GM18498 (cell line): ENCODE measurements at regions not wholly inside any gene's neighbourhood (a gene's known extent, or its start where the extent isn't known, plus 50 kb on each side); places are given as distances from the start of the nearest gene placed in this dataset.

ENCODE experiments used
- ATAC-seq: cut with Tn5 transposase; IDR thresholded peaks from one replicate; pipeline ENCODE4 v1.9.1; 2021; ENCODE audit warnings: mild to moderate bottlenecking, moderate library complexity; ENCODE audit not compliant: unreplicated experiment

GRCh38 chr11:127133061-127133460 lies 132.5 kb upstream of the KIRREL3 start:
- no peak for ATAC-seq

DNA sequence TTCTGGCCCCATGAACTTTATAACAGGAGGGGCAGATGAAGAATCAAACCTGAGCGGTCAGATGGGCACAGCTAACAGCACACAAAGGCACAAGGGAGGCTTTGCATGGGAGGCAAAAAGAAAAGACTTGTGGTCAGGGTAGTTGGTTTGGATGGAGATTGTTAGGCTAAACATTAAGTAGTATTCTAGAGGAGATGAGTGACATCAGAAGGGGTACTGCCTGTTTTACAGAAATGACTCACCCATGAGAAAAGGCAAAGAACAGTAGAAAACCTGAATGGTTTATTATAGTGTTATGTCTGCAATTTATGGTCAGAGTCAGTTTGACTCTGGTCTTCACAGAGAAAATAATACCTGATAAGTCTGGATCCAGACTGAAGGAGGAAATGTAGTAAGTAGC lies 129.8 kb upstream of the KIRREL3 start:
- ATAC-seq: no peak

- no peak for ATAC-seq
These were observed 126.4 kb upstream of the KIRREL3 start for GRCh38 chr11:127126986-127127385.

GRCh38 chr11:127119356-127119755 lies 118.8 kb upstream of the KIRREL3 start:
- ATAC-seq: no peak

GRCh38 chr11:127118811-127119210 lies 118.2 kb upstream of the KIRREL3 start:
- ATAC-seq: no peak

DNA sequence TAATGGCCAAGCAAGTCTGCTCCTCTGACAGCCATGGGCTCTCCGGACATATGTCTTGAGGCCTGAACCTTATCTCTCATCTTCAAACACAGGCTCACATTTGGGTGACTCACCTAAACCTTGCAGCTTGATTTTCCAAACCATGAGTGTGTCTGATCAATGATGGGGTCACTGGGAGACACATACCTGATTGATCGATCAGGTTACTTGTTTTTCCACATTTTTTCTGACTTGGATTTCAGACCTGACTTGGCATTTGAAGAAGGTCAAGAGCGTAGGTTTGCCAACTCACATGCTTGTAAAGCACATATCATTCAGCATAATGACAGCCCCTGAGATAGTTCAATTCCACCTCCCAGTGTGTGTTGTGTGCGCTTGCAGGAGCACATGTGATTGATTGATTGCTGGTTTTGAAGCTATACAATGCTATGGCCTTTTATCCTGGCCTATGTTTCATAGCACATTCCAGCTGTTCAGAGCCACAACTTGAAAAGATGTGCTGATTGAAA lies 116.7 kb upstream of the KIRREL3 start:
- no peak for ATAC-seq

- no peak for ATAC-seq
These were observed 115.3 kb upstream of the KIRREL3 start for GRCh38 chr11:127115844-127116243.

- no peak for ATAC-seq
These were observed 113.5 kb upstream of the KIRREL3 start for GRCh38 chr11:127114035-127114434.

DNA sequence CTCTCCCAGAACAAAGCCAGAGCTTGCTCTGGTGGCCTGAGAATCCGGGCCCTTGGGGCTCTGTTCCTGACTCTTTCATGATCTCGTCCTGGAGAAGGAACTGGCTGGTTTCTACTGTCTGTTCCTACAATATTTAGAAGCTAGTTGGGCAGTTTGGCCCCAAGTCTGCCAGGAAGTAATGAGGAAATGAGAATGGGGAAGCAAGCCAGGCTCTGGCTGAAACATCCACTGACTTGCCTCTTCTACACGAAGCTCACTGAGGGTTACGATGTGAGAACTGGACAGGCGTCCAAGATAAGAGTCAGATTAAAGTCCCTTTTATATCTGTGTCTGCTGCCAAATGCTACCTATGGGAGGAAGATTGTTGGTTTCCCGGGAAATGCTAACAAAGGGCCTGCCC lies 110.0 kb upstream of the KIRREL3 start:
- ATAC-seq: no peak

DNA sequence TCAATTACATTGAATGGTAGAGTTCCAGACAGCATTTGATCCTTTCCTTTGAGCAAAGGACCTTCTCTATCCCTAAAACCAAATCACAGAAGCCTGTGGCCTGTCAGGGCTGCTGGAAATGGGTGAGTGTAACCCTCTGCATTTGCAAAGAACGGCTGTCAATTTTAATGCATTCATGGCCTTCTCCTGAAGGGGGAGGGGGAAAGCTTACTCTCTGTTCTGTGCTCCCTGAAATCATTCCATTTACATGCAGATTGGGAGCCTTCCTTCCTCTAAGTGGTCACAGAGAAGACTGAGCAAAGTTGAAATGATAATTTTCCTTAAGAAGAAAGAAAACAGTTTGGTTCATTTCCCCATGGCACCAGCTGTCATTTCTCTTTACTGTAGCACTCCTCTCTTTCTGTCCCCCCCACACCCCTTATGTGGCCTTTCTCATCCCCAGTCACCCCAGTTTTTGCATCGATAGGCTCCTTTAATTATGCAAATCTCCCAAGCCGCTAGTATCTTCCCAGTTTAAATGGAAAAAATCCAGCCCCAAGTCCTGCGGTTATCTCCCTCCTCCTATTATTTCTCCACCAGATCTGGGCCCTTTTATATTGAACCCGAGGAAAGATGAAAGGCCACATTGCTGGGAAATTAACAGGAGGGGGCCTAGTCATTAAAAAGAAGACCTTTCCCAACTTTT lies 109.4 kb upstream of the KIRREL3 start:
- ATAC-seq: no peak

DNA sequence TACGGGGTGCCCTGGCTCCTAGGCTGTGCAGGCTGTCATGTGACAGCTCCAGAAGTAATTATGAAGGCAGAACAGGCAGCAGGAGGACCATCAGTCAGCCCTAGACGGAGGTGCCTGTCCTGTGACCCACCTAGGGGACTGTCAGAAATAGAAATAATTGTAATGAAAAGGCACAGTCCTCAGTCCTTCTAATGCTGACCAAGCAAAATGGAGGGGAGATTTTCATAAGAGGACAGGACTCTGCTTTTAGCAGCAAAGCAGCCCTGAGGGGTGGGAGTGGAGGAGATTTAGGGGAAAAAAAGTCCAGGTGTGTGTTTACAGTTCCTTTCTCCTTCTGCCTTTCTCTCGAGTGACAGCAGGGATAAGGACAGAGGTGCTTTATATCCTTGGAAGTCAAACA lies 108.3 kb upstream of the KIRREL3 start:
- no peak for ATAC-seq

DNA sequence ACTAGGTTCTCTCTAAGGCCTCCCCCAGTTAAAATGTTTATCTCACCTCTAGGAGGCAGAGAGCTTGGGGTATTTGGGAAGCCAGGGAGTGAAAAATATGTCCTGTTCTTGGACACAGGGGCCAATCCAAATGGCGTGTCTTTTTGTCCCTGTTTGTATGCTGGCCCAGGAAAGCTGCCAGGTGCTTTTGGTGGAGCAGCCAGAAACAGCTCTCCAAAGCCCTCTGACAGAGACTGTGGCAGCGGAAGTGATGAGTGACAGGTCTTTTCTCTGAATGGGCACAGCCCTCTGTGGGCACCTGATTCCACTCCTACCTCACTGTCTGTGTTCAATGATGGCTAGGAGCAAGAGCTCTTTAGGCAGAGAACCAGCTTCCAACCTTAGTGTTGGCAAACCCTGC lies 106.4 kb upstream of the KIRREL3 start:
- no peak for ATAC-seq

- no peak for ATAC-seq
These were observed 105.3 kb upstream of the KIRREL3 start for GRCh38 chr11:127105593-127106541.

DNA sequence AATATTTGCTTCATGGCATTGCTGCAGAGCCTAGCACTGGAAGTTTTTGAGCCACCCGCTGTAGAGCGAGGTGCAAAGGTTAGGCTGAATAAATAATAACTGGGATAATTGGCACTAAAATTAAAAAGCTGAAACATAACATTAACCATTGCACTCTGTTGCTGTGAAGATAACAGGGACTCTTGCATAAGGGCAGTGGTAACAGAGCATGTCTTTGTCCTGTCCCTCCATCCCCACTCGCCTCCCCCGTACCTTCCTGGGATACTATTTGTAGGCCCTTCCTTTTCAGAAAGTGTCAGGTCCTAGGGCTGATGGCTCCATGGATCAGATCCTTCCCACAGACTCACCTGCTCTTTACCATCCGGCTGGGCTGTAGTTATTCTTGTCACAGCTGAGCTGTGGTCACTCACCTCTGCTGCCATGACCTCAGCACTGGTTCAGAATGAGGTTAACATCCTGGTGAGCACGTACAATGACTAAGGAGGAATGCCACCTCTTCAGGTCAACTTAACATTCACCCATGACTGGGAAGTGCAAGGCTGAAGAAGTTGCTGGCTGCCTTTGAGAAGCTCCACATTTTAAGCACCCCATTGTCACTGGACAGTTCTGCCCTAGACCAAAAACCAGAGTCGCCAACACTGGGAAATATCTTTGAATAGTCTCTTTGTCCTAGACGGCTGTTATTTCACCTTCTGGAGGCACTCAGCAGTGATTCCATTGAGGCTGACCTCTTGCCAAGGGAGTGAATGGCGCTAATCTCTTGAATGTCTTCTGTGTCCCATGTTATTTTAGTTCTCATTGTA lies 103.2 kb upstream of the KIRREL3 start:
- no peak for ATAC-seq

DNA sequence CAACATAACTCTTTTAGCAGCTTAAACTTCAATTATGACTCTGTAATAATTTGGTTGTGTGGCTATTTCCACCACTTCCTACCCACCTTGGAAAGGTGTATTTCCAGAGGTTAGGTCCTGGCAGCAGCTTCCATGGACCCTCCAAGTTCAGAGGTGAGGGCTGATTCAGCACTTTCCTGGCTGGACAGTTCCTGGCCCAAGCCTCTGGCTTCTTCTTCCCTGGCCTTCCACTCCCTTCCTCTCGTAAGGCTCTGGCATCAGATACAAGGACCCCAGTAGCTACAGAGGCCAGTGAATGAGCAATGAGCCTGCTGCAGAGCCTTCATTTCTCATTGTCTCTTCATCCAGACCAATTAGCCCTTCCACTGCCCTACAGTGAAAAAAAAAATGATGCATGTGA lies 98.1 kb upstream of the KIRREL3 start:
- no peak for ATAC-seq

GRCh38 chr11:127080735-127081134 lies 80.2 kb upstream of the KIRREL3 start:
- ATAC-seq: no peak

- no peak for ATAC-seq
These were observed 75.2 kb upstream of the KIRREL3 start for GRCh38 chr11:127075758-127076157.

- peak; percentile 94 for ATAC-seq
These were observed 73.7 kb upstream of the KIRREL3 start for GRCh38 chr11:127074151-127074761.

DNA sequence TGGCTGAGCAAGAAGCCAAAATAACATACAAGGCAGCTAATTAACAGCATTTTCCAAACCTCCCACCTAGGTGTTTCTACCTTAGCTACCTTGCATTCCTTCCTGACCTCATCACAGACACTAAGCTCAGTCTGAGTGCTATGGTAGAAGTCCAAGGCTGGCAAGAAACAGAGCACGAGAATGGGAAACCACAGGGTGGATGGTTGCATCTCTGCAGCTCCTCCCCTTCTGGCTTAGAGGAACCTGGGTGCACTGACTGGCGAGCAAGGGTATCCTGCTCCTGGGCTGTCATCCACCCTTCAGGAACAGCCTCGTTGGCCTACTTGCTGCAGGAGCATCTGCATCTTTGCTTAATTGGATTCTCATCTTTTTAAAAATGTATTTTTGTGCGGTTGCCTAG lies 73.1 kb upstream of the KIRREL3 start:
- ATAC-seq: no peak

DNA sequence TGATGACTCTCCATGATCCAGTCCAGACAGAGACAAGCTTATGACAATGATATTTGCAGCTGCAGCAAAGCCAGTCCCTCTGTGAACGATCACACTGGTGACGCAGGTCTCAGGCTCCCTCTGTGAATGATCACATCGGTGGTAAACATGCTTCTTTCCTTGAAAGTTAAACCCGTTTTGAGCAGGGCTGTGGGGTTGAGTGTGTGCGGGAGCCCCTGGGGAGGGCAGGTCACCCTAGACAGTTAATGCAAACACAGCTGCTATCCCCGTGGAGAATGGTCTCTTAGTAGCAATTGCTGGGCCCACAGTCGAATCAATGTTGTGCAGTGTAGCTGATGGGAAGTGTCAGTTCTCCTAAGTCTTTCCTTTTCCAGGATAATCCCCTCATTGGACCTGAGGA lies 71.0 kb upstream of the KIRREL3 start:
- no peak for ATAC-seq

GRCh38 chr11:127070808-127071207 lies 70.2 kb upstream of the KIRREL3 start:
- no peak for ATAC-seq
